K562 (cell line): ENCODE measurements at regions not wholly inside any gene's neighbourhood (a gene's known extent, or its start where the extent isn't known, plus 50 kb on each side); places are given as distances from the start of the nearest gene placed in this dataset.

ENCODE experiments used
- ATAC-seq: fragments of 200-7000 bp; cut with Tn5 transposase; 3 replicates; pipeline ENCODE4 v1.9.1; 2020; ENCODE audit warnings: moderate library complexity
- BruUV-seq: library from RNA; stranded (reverse); fragments of 400-500 nt; replicated peaks from 2 replicates; lab custom pipeline; 2021; lab: Mats Ljungman, UMichigan
- CTCF ChIA-PET: fragments of 300-600 bp; formaldehyde crosslinking; extraction: SDS; loops from one replicate; lab custom pipeline; 2021; ENCODE audit warnings: low intra/inter-chr PET ratio; lab: Yijun Ruan, JAX
- POLR2A ChIA-PET: fragments of 300-600, 350-650 bp; sonication (Branson Sonifier 250); formaldehyde crosslinking; extraction: SDS; loops from one replicate; lab custom pipeline; 2021; ENCODE audit warnings: antibody characterized with exemption, inconsistent platforms; lab: Yijun Ruan, JAX
- DNase-seq, 4 experiments: peaks; one replicate each; pipeline versions ENCODE4 v3.0.0 to v3.0.0-alpha.2; 2011 to 2018; ENCODE audit warnings: low spot score in 3 of 4, mixed read lengths in 3 of 4; ENCODE audit errors: extremely low read depth in 1 of 4
- FAIRE-seq: peaks from 2 replicates; lab custom pipeline; 2011; peaks lifted over from hg19 to GRCh38; lab: Jason Lieb, UNC
- H2AFZ ChIP-seq: 2 replicates; pipeline ENCODE4 v1.6.0; 2011; ENCODE audit warnings: low read depth, low read length, control low read depth, inconsistent platforms
- H3K27ac ChIP-seq: fragments of 200-600 bp; 3 replicates; pipeline ENCODE4 v1.8.0; 2011; ENCODE audit warnings: low read depth, mild to moderate bottlenecking, control low read depth, inconsistent platforms, low read length, moderate library complexity, mixed read lengths; ENCODE audit errors: extremely low read depth
- H3K27me3 ChIP-seq, 2 experiments: fragments of 300-600 bp in 1 of 2; 2 replicates in 1 of 2; 3 replicates in 1 of 2; pipeline versions ENCODE4 v1.6.0 to v1.8.0; 2011; ENCODE audit warnings: inconsistent platforms in 2 of 2, low read length in 2 of 2, mild to moderate bottlenecking in 1 of 2, mixed read lengths in 1 of 2, moderate library complexity in 1 of 2; ENCODE audit not compliant: control insufficient read depth in 2 of 2, insufficient read depth in 2 of 2
- H3K36me3 ChIP-seq: fragments of 300-600 bp; 3 replicates; pipeline ENCODE4 v1.8.0; 2011; ENCODE audit warnings: mild to moderate bottlenecking, low read length, inconsistent platforms; ENCODE audit not compliant: control insufficient read depth, insufficient read depth
- H3K4me1 ChIP-seq, 2 experiments: fragments of 200-600 bp in 1 of 2; replicated peaks in 1 of 2; 2 replicates in 1 of 2; 3 replicates in 1 of 2; pipeline versions ENCODE4 v1.5.1 to v1.8.0; 2011; ENCODE audit warnings: inconsistent platforms in 2 of 2, low read length in 2 of 2, mild to moderate bottlenecking in 1 of 2, mixed read lengths in 1 of 2, moderate library complexity in 1 of 2; ENCODE audit not compliant: control insufficient read depth in 2 of 2, insufficient read depth in 2 of 2
- H3K4me2 ChIP-seq: 2 replicates; pipeline ENCODE4 v1.6.1; 2011; ENCODE audit warnings: low read length, control low read depth, inconsistent platforms, mixed read lengths; ENCODE audit not compliant: insufficient read depth
- H3K4me3 ChIP-seq: fragments of 200-600 bp; sonication (generic), shearing (Covaris generic); 2 replicates; pipeline ENCODE4 v1.5.1; 2016; ENCODE audit warnings: control low read depth, inconsistent platforms
- H3K79me2 ChIP-seq: fragments of 200-600 bp; 3 replicates; pipeline ENCODE4 v1.8.0; 2011; ENCODE audit warnings: low read length, inconsistent platforms; ENCODE audit not compliant: control insufficient read depth, insufficient read depth
- H3K9ac ChIP-seq, 2 experiments: 2 replicates each; pipeline versions ENCODE4 v1.6.0 to v1.6.1; 2011; ENCODE audit warnings: low read depth in 2 of 2, low read length in 2 of 2, control low read depth in 1 of 2, inconsistent platforms in 1 of 2, mild to moderate bottlenecking in 1 of 2, mixed read lengths in 1 of 2; ENCODE audit not compliant: insufficient read depth in 1 of 2
- H3K9me1 ChIP-seq: one replicate; pipeline ENCODE4 v1.6.0; 2011; ENCODE audit warnings: inconsistent platforms, mild to moderate bottlenecking, low read length, moderate library complexity; ENCODE audit not compliant: control insufficient read depth, insufficient read depth
- H3K9me3 ChIP-seq: replicated peaks from 2 replicates; pipeline ENCODE4 v1.5.1; 2011; ENCODE audit warnings: low read depth, low read length, inconsistent platforms; ENCODE audit not compliant: control insufficient read depth, insufficient read depth
- H4K20me1 ChIP-seq: replicated peaks from 2 replicates; pipeline ENCODE4 v1.6.1; 2011; ENCODE audit warnings: low read length, inconsistent platforms, mixed read lengths; ENCODE audit not compliant: control insufficient read depth, insufficient read depth
- ELF1 ChIP-seq: fragments of 200-800 bp; sonication (Bioruptor generic); IDR thresholded peaks from 2 replicates; pipeline ENCODE4 v1.6.1; 2016; ENCODE audit warnings: missing genetic modification characterization, missing compliant biosample characterization
- EP300 ChIP-seq: IDR thresholded peaks from 2 replicates; pipeline ENCODE4 v1.6.1; 2012; ENCODE audit warnings: low read length, improper control_type of control experiment
- GABPB1 ChIP-seq: sonication (generic); formaldehyde crosslinking; IDR thresholded peaks from 2 replicates; pipeline ENCODE4 v1.8.0; 2022; ENCODE audit warnings: mild to moderate bottlenecking, missing genetic modification reagents
- ILK ChIP-seq: fragments of 450-650 bp; IDR thresholded peaks from 2 replicates; pipeline ENCODE4 v1.6.1; 2016; ENCODE audit warnings: missing genetic modification characterization, low read depth, mild to moderate bottlenecking, missing compliant biosample characterization, moderate library complexity, borderline replicate concordance
- KDM4B ChIP-seq, 2 experiments: fragments of 450-650 bp in 1 of 2; sonication (generic) in 1 of 2; IDR thresholded peaks; 2 replicates each; pipeline ENCODE4 v1.6.1; 2016 to 2017; ENCODE audit warnings: borderline replicate concordance in 2 of 2, antibody characterized with exemption in 1 of 2, low read depth in 1 of 2, mild to moderate bottlenecking in 1 of 2
- LARP7 ChIP-seq: fragments of 450-650 bp; IDR thresholded peaks from 2 replicates; pipeline ENCODE4 v1.6.1; 2016
- PHF21A ChIP-seq: fragments of 450-650 bp; IDR thresholded peaks from 2 replicates; pipeline ENCODE4 v1.6.1; 2017; ENCODE audit warnings: low read depth, borderline replicate concordance
- PRMT5 ChIP-seq: sonication (generic); formaldehyde crosslinking; IDR thresholded peaks from 2 replicates; pipeline ENCODE4 v1.5.0; 2020; ENCODE audit warnings: missing genetic modification reagents
- ZBTB26 ChIP-seq: fragments of 450-650 bp; formaldehyde crosslinking; IDR thresholded peaks from 2 replicates; pipeline ENCODE4 v1.4.0; 2022; ENCODE audit warnings: missing genetic modification characterization
- ZFP91 ChIP-seq: sonication (generic); formaldehyde crosslinking; IDR thresholded peaks from 2 replicates; pipeline ENCODE4 v1.8.0; 2022; ENCODE audit warnings: mild to moderate bottlenecking, missing genetic modification reagents
- ZKSCAN1 ChIP-seq: fragments of 150-350 bp; IDR thresholded peaks from 2 replicates; pipeline ENCODE4 v1.6.1; 2016; ENCODE audit warnings: low read depth, low read length
- ZNF785 ChIP-seq: fragments of 250-450 bp; sonication (Bioruptor Pico); IDR thresholded peaks from 2 replicates; pipeline ENCODE4 v1.4.0; 2020; ENCODE audit warnings: mild to moderate bottlenecking
- in situ Hi-C: fragments of 300-500 bp; cut with MboI; formaldehyde crosslinking; loops from 4 replicates; pipeline ENCODE4 v1.15.0; 2018; ENCODE audit warnings: inconsistent platforms, mixed read lengths
- intact Hi-C: fragments of 100-400 bp; cut with micrococcal nuclease; formaldehyde crosslinking; loops from 2 replicates; pipeline ENCODE4 v1.14.2; 2022
- TF ChIP-seq, protein P1 (sequence below): sonication (generic); formaldehyde crosslinking; IDR thresholded peaks from 2 replicates; pipeline ENCODE4 v1.8.0; 2022; ENCODE audit warnings: mild to moderate bottlenecking, missing genetic modification reagents, borderline replicate concordance
- TF ChIP-seq, protein P2 (sequence below): sonication (generic); formaldehyde crosslinking; IDR thresholded peaks from 2 replicates; pipeline ENCODE4 v1.8.1; 2023; ENCODE audit warnings: mild to moderate bottlenecking, missing genetic modification reagents, moderate library complexity
- TF ChIP-seq, protein P3 (sequence below): fragments of 450-650 bp; IDR thresholded peaks from 2 replicates; pipeline ENCODE4 v1.6.1; 2016; ENCODE audit warnings: mild to moderate bottlenecking

DNA sequence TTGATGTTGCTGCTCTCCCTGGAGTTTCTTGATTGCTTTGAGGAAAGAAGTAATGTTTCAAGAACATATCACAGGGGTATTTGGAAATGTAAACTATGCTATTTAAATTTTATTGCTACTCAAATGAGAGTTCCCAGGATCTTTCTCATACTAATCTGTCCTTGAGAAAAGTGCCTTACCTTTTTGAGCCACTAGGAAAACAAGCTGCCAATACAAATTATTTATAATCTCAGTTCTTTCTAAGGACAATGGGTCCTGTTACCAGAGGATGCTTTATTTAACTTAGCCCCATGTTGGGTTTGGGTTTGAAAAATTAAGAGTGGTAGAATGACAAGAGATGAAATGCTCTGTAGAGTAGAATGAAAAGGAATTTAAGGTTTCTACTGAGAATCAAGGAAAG is 258.2 kb upstream of the PRKD1 start:
- Histone ChIP-seq H3K27me3 (no peaks in the 10 kb centered on the region), H3K4me1 (no peaks in the 10 kb centered on the region), H2AFZ (no peak overlapping the region), H3K79me2 (no peaks in the 10 kb centered on the region), H3K9me3 (no peaks in the 10 kb centered on the region), H3K36me3 (no peaks in the 10 kb centered on the region), H3K9me1 (no peaks in the 10 kb centered on the region), H4K20me1 (no peaks in the 10 kb centered on the region), H3K4me3 (no peak overlapping the region), H3K9ac (no peak overlapping the region), H3K27ac (no peak overlapping the region), H3K4me2 (no peak overlapping the region)
- no peak for FAIRE-seq
- POLR2A ChIA-PET = no interaction called here
- in situ Hi-C loops (no loop called here), intact Hi-C loops (no loop called here)
- no TSS peak for BruUV-seq
- no peak for DNase-seq
- TF ChIP-seq LARP7 (no peak), PHF21A (no peak), ZFP91 (CRISPR knock-in tag) (no peak), ILK (tag) (no peak), KDM4B (IDR thresholded peaks at IDR 0.05; ENCODE audit: borderline replicate concordance in 2 of 2, low read depth in 1 of 2) (no peak), ELF1 (tag) (no peak), GABPB1 (CRISPR knock-in tag) (no peak), EP300 (no peak), ZKSCAN1 (no peak), ZNF785 (CRISPR knock-in tag) (no peak), ZBTB26 (CRISPR knock-in tag) (no peak), PRMT5 (no peak)
- TF ChIP-seq, protein P1, sequence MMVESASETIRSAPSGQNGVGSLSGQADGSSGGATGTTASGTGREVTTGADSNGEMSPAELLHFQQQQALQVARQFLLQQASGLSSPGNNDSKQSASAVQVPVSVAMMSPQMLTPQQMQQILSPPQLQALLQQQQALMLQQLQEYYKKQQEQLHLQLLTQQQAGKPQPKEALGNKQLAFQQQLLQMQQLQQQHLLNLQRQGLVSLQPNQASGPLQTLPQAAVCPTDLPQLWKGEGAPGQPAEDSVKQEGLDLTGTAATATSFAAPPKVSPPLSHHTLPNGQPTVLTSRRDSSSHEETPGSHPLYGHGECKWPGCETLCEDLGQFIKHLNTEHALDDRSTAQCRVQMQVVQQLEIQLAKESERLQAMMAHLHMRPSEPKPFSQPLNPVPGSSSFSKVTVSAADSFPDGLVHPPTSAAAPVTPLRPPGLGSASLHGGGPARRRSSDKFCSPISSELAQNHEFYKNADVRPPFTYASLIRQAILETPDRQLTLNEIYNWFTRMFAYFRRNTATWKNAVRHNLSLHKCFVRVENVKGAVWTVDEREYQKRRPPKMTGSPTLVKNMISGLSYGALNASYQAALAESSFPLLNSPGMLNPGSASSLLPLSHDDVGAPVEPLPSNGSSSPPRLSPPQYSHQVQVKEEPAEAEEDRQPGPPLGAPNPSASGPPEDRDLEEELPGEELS (CRISPR knock-in tag) = no peak
- TF ChIP-seq, protein P2, sequence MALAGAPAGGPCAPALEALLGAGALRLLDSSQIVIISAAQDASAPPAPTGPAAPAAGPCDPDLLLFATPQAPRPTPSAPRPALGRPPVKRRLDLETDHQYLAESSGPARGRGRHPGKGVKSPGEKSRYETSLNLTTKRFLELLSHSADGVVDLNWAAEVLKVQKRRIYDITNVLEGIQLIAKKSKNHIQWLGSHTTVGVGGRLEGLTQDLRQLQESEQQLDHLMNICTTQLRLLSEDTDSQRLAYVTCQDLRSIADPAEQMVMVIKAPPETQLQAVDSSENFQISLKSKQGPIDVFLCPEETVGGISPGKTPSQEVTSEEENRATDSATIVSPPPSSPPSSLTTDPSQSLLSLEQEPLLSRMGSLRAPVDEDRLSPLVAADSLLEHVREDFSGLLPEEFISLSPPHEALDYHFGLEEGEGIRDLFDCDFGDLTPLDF = no peak
- TF ChIP-seq, protein P3, sequence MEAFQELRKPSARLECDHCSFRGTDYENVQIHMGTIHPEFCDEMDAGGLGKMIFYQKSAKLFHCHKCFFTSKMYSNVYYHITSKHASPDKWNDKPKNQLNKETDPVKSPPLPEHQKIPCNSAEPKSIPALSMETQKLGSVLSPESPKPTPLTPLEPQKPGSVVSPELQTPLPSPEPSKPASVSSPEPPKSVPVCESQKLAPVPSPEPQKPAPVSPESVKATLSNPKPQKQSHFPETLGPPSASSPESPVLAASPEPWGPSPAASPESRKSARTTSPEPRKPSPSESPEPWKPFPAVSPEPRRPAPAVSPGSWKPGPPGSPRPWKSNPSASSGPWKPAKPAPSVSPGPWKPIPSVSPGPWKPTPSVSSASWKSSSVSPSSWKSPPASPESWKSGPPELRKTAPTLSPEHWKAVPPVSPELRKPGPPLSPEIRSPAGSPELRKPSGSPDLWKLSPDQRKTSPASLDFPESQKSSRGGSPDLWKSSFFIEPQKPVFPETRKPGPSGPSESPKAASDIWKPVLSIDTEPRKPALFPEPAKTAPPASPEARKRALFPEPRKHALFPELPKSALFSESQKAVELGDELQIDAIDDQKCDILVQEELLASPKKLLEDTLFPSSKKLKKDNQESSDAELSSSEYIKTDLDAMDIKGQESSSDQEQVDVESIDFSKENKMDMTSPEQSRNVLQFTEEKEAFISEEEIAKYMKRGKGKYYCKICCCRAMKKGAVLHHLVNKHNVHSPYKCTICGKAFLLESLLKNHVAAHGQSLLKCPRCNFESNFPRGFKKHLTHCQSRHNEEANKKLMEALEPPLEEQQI = no peak
- CTCF ChIA-PET = no interaction called here
- ATAC-seq = no peak
